ACHN (cell line): ENCODE measurements at regions not wholly inside any gene's neighbourhood (a gene's known extent, or its start where the extent isn't known, plus 50 kb on each side); places are given as distances from the start of the nearest gene placed in this dataset.

Experiments
- DNase-seq: peaks from one replicate; pipeline ENCODE4 v3.0.0-alpha.2; 2015
- in situ Hi-C: cut with HindIII; loops from 2 replicates; pipeline ENCODE4 v1.10.0; 2017; ENCODE audit warnings: low sequenced_read_pairs, low pct_ligation_motif_present, low pct_unique_long_range_greater_than_20kb

DNA sequence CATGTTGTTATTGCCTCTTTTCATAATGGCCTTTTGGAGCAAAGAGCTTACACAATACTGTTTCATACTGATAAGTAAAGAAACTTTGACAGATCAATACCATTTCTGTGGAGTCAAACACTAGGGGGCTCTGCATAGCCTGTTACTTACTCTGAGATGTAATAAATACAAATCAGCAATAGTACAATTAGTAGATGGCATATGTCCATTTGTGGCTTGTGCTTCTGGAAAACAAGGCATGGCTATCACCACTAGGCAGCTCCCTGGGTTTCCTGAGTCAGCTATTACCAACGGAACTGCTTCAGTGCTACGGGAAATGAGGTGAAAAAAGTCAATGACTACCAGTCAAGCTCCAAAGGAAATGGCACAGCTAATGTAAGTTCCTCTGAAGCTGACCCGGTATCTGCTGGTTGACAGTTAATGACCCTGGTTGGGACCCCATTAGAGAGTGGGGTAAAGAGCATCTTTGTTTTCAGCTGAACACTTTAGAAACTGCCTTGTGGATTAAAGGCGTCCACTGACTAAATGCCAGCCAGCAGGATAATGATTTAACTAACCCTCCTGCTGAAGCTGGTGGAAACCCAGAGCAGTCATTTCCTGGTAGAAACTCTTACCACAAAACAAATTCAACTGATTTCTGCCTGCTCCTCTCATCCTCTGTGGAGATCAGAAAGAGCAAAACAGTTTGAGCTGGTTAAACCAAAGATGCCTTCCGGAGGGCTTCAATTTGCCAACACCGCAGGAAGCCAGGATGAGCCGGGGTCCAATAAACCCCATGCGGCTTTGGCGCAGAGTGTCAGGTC lies 69.0 kb upstream of the FAM169A start:
- peak; percentile 25 for DNase-seq
- in situ Hi-C loops, result no loop called here

DNA sequence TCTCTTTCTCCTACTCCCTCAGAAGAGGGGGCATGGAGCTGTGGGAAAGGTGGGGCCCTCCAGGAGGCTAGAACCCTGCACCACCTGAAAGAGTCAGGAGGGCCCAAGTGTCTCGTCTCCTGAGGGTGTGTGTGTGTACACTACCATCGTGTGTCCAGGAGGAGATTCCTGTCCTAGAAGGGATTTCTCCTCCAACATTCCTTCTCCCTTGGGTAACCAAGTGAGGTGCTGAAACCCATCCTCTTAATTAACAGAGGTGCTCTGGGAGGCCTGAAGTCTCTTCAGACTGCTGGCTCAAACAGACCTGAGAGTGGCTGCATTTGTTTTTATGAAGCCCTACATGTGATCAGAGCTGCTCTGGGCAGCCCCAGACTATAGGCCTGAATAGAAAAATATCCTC lies 61.1 kb upstream of the FAM169A start:
- in situ Hi-C loops, result no loop called here
- DNase-seq, result no peak

DNA sequence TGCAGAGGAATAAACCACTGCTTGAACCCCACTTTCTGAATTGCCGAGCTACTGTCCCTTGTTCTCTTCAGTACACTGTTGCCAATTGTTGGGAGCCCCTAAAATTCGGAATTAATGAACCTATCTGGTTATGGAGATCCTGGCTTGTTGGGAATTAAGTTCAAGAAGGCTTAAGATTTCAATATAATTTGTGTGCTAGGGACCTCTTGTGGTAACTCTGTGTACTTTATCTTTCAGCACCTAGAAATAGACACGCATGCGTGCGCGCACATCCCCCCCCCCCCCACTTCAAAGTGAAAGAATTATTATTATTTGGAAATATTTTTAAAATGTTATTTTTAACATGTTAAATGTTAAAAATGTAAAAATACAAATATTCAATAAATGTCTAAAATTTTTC lies 53.3 kb upstream of the FAM169A start:
- DNase-seq, result peak; percentile 57
- in situ Hi-C loops, result no loop called here

DNA sequence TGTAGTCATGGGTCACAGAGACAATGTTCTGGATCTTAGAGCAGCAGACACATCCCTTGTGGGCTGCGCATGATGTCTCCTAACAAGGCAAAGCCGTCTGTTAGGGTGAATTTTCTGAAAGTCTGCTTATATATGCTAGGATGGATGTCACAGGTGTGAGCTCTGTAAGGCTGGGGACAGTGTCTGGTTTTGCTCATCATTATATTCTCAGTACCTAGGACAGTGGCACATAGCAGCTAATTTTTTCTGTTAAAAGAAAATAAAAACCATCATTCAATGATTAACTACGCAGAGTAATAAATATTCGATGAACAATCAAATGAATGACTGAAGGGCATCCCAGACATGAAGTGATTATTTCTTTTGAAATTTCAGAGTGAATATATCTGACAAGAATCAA lies 52.9 kb upstream of the FAM169A start:
- DNase-seq, result no peak
- in situ Hi-C loops, result no loop called here

DNA sequence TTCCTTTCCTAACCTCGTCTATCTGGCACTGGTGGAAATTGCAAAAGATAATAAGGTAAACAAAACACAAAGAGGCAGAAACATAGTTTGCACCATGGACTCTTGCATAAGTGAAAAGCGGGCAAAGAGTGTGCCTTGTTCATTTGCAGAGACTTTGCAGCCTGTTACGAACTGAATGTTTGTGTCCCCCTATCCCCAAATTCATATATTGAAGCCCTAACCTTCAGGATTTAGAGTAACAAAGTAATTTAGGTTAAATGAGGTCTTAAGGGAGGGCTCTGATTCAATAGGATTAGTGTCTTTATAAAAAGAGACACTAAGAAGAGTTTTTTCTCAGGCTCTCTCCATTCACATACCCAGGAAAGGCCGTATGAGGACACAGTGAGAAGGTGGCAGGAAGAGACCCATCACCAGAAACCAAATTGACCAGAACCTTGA lies 52.1 kb upstream of the FAM169A start:
- in situ Hi-C loops, result no loop called here
- DNase-seq, result no peak

DNA sequence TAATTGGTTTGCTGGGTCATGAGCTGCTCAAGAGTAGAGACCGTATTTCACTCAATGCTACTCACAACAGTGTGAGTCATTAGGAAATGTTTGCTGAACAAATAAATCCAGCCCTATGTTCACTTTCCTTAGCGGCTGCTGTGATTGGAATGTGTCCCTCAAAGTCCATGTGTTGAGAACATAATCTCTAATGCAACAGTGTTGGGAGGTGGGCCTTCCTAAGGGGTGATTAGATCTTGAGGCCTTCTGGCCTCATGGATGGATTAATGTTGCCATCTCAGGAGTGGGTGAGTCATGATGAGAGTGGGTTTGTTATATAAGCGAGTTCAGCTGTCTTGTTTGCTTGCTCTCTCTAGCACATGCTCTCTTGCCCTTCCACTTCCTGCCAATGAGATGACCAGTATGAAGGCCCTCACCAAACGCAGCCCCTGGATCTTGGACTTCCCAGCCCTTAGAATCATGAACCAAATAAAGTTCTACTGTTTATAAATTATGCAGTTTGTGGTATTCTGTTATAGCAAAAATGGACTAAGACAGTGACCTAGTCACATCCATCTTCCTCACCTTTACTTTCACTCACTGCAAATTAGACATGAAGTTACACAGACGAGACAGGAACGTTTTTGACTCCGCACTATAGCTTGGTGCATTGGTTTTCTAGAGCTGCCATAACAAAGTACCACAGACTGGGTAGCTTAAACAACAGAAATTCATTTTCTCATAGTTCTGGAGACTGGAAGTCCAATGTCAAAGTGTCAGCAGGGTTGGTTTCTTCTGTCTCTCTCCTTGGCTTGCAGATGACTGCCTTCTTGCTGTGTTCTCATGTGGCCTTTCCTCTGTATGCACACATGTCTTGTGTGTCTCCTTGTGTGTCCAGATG lies 50.9 kb upstream of the FAM169A start:
- in situ Hi-C loops, result no loop called here
- no peak for DNase-seq
